Neuronal stem cell (in vitro differentiated cells): ENCODE measurements at regions not wholly inside any gene's neighbourhood (a gene's known extent, or its start where the extent isn't known, plus 50 kb on each side); places are given as distances from the start of the nearest gene placed in this dataset.

ENCODE experiments used
- DNase-seq: peaks from one replicate; pipeline ENCODE4 v3.0.0-alpha.2; 2013; ENCODE audit warnings: low spot score
- H2AFZ ChIP-seq: one replicate; pipeline ENCODE4 v1.6.1; 2013; ENCODE audit warnings: mild to moderate bottlenecking, low read length, inconsistent platforms
- H2AK5ac ChIP-seq: 2 replicates; pipeline ENCODE4 v1.6.1; 2013; ENCODE audit warnings: low read depth, mild to moderate bottlenecking, inconsistent platforms, low read length, moderate library complexity, mixed read lengths
- H2BK120ac ChIP-seq: 2 replicates; pipeline ENCODE4 v1.6.1; 2013; ENCODE audit warnings: low read depth, mild to moderate bottlenecking, inconsistent platforms, low read length, moderate library complexity, mixed read lengths
- H2BK12ac ChIP-seq: one replicate; pipeline ENCODE4 v1.6.1; 2013; ENCODE audit warnings: low read length, inconsistent platforms
- H2BK15ac ChIP-seq: 2 replicates; pipeline ENCODE4 v1.6.1; 2013; ENCODE audit warnings: mild to moderate bottlenecking, low read length, inconsistent platforms, mixed read lengths
- H2BK5ac ChIP-seq: one replicate; pipeline ENCODE4 v1.6.1; 2013; ENCODE audit warnings: inconsistent platforms, mild to moderate bottlenecking, low read length, moderate library complexity
- H3K14ac ChIP-seq: one replicate; pipeline ENCODE4 v1.6.1; 2013; ENCODE audit warnings: low read length, inconsistent platforms
- H3K18ac ChIP-seq: 2 replicates; pipeline ENCODE4 v1.6.1; 2013; ENCODE audit warnings: low read length, inconsistent platforms
- H3K23ac ChIP-seq: 2 replicates; pipeline ENCODE4 v1.6.1; 2013; ENCODE audit warnings: low read depth, mild to moderate bottlenecking, mixed read lengths, low read length, inconsistent platforms; ENCODE audit not compliant: poor library complexity
- H3K27ac ChIP-seq: replicated peaks from 3 replicates; pipeline ENCODE4 v1.5.1; 2013; ENCODE audit warnings: low read length, inconsistent platforms
- H3K27me3 ChIP-seq, 3 experiments: 2 replicates each; pipeline ENCODE4 v1.6.1; 2013; ENCODE audit warnings: low read length in 3 of 3, mild to moderate bottlenecking in 2 of 3, inconsistent platforms in 1 of 3, low read depth in 1 of 3, mixed read lengths in 1 of 3, moderate library complexity in 1 of 3; ENCODE audit not compliant: control insufficient read depth in 3 of 3, insufficient read depth in 3 of 3
- H3K36me3 ChIP-seq, 2 donors: replicated peaks in 1 of 2; 2 replicates each; pipeline ENCODE4 v1.6.1; 2013; ENCODE audit warnings: low read length in 2 of 2; ENCODE audit not compliant: control insufficient read depth in 2 of 2, insufficient read depth in 2 of 2
- H3K4ac ChIP-seq: 2 replicates; pipeline ENCODE4 v1.6.1; 2013; ENCODE audit warnings: inconsistent platforms, mild to moderate bottlenecking, low read length, moderate library complexity
- H3K4me1 ChIP-seq, 2 donors: 1 replicate in 1 of 2; 2 replicates in 1 of 2; pipeline ENCODE4 v1.6.1; 2013; ENCODE audit warnings: low read length in 2 of 2, low read depth in 1 of 2; ENCODE audit not compliant: control insufficient read depth in 2 of 2, insufficient read depth in 1 of 2
- H3K4me2 ChIP-seq: one replicate; pipeline ENCODE4 v1.6.1; 2013; ENCODE audit warnings: mild to moderate bottlenecking, low read length, inconsistent platforms; ENCODE audit not compliant: insufficient read depth, poor library complexity, severe bottlenecking
- H3K4me3 ChIP-seq, 2 donors: 2 replicates each; pipeline ENCODE4 v1.5.1; 2013; ENCODE audit warnings: low read length in 2 of 2, mild to moderate bottlenecking in 2 of 2, inconsistent platforms in 1 of 2, moderate library complexity in 1 of 2
- H3K79me1 ChIP-seq: one replicate; pipeline ENCODE4 v1.6.1; 2013; ENCODE audit warnings: low read depth, mild to moderate bottlenecking, inconsistent platforms, low read length, moderate library complexity
- H3K9ac ChIP-seq: one replicate; pipeline ENCODE4 v1.6.1; 2013; ENCODE audit warnings: mild to moderate bottlenecking, low read depth, low read length, inconsistent platforms; ENCODE audit not compliant: poor library complexity
- H3K9me3 ChIP-seq, 2 donors: replicated peaks in 1 of 2; 2 replicates each; pipeline versions ENCODE3 to v1.6.1; 2013; ENCODE audit warnings: low read length in 2 of 2, mild to moderate bottlenecking in 2 of 2, inconsistent platforms in 1 of 2, low read depth in 1 of 2, mixed read lengths in 1 of 2, moderate library complexity in 1 of 2; ENCODE audit not compliant: control insufficient read depth in 2 of 2, insufficient read depth in 1 of 2
- H4K8ac ChIP-seq: one replicate; pipeline ENCODE4 v1.6.1; 2013; ENCODE audit warnings: low read depth, mild to moderate bottlenecking, inconsistent platforms, low read length, moderate library complexity
- H4K91ac ChIP-seq: one replicate; pipeline ENCODE4 v1.6.1; 2013; ENCODE audit warnings: low read length, low read depth, mild to moderate bottlenecking, inconsistent platforms; ENCODE audit not compliant: poor library complexity
- WGBS, 2 donors: extraction: QIAGEN DNeasy Blood & Tissue Kit; methylation state at CpG; one replicate each; pipeline ENCODE4 v1.1.7; 2013; ENCODE audit warnings: missing lambda C conversion rate in 2 of 2, mixed read lengths in 1 of 2; ENCODE audit not compliant: insufficient read length in 2 of 2, insufficient replicate concordance in 1 of 2; ENCODE audit errors: extremely low coverage in 2 of 2; 5-methylcytosine and 5-hydroxymethylcytosine counted together

- no peak overlapping the region for H3K27ac ChIP-seq
- no peak overlapping the region for H3K4me2 ChIP-seq
- H3K36me3 ChIP-seq = no peaks in the 10 kb centered on the region
- H3K9ac ChIP-seq = no peak overlapping the region
- H3K4ac ChIP-seq = no peak overlapping the region
- H2AK5ac ChIP-seq = no peak overlapping the region
- H4K91ac ChIP-seq = no peak overlapping the region
- no peak overlapping the region for H2BK120ac ChIP-seq
- H3K79me1 ChIP-seq = no peaks in the 10 kb centered on the region
- no peak for DNase-seq
- H3K9me3 ChIP-seq = no peaks in the 10 kb centered on the region
- H3K27me3 ChIP-seq = no peaks in the 10 kb centered on the region
- no peak overlapping the region for H2BK5ac ChIP-seq
- no peak overlapping the region for H3K18ac ChIP-seq
- WGBS, 2 donors = no CpG with 5 or more reads among the region's 2 CpGs
- peaks cover 0 to 7% of the 10 kb centered on the region in 2 donors for H3K4me1 ChIP-seq
- H2BK12ac ChIP-seq = no peak overlapping the region
- H4K8ac ChIP-seq = no peak overlapping the region
- H2BK15ac ChIP-seq = no peak overlapping the region
- no peak overlapping the region for H3K4me3 ChIP-seq
- H3K14ac ChIP-seq = no peak overlapping the region
- no peak overlapping the region for H2AFZ ChIP-seq
- H3K23ac ChIP-seq = no peak overlapping the region
These were observed 126.4 kb upstream of the MDFIC start for GRCh38 chr7:114795475-114795874.

- Histone ChIP-seq H3K14ac (no peak overlapping the region), H2BK120ac (no peak overlapping the region), H3K9me3 (no peaks in the 10 kb centered on the region), H3K27ac (no peak overlapping the region), H2AK5ac (no peak overlapping the region), H4K8ac (no peak overlapping the region), H2BK5ac (no peak overlapping the region), H3K9ac (no peak overlapping the region), H2AFZ (no peak overlapping the region), H3K4me1 (no peaks in the 10 kb centered on the region), H2BK15ac (no peak overlapping the region), H3K36me3 (no peaks in the 10 kb centered on the region), H3K4me3 (no peak overlapping the region), H2BK12ac (no peak overlapping the region), H3K4ac (no peak overlapping the region), H3K18ac (no peak overlapping the region), H3K4me2 (no peak overlapping the region), H4K91ac (no peak overlapping the region), H3K23ac (no peak overlapping the region), H3K79me1 (no peaks in the 10 kb centered on the region), H3K27me3 (no peaks in the 10 kb centered on the region)
- DNase-seq = no peak
- WGBS, 2 donors = no CpG with 5 or more reads among the region's 4 CpGs
These were observed 122.3 kb upstream of the MDFIC start for GRCh38 chr7:114799628-114800028.

GRCh38 chr7:114802632-114803031 lies 119.3 kb upstream of the MDFIC start:
- Histone ChIP-seq H3K79me1 (no peaks in the 10 kb centered on the region), H3K27me3 (no peaks in the 10 kb centered on the region), H3K4me3 (no peak overlapping the region), H2BK5ac (no peak overlapping the region), H2BK15ac (no peak overlapping the region), H3K9ac (no peak overlapping the region), H3K4ac (no peak overlapping the region), H2AFZ (no peak overlapping the region), H2BK12ac (no peak overlapping the region), H4K91ac (no peak overlapping the region), H3K4me1 (no peaks in the 10 kb centered on the region), H3K36me3 (no peaks in the 10 kb centered on the region), H3K9me3 (no peaks in the 10 kb centered on the region), H3K4me2 (no peak overlapping the region), H2BK120ac (no peak overlapping the region), H4K8ac (no peak overlapping the region), H2AK5ac (no peak overlapping the region), H3K14ac (no peak overlapping the region), H3K18ac (no peak overlapping the region), H3K27ac (no peak overlapping the region), H3K23ac (no peak overlapping the region)
- WGBS, 2 donors = no CpG with 5 or more reads among the region's 4 CpGs
- no peak for DNase-seq

GRCh38 chr7:114806590-114807162 lies 115.2 kb upstream of the MDFIC start:
- no CpG with 5 or more reads among the region's 2 CpGs for WGBS, 2 donors
- H3K18ac ChIP-seq = no peak overlapping the region
- no peak overlapping the region for H2AFZ ChIP-seq
- no peaks in the 10 kb centered on the region for H3K9me3 ChIP-seq
- H3K9ac ChIP-seq = no peak overlapping the region
- no peak overlapping the region for H3K4me2 ChIP-seq
- no peak overlapping the region for H3K14ac ChIP-seq
- H2BK5ac ChIP-seq = no peak overlapping the region
- H3K36me3 ChIP-seq = no peaks in the 10 kb centered on the region
- H3K79me1 ChIP-seq = no peaks in the 10 kb centered on the region
- H2BK15ac ChIP-seq = no peak overlapping the region
- H2AK5ac ChIP-seq = no peak overlapping the region
- H4K91ac ChIP-seq = no peak overlapping the region
- no peak overlapping the region for H2BK120ac ChIP-seq
- no peak overlapping the region for H3K4ac ChIP-seq
- H2BK12ac ChIP-seq = no peak overlapping the region
- no peaks in the 10 kb centered on the region for H3K27me3 ChIP-seq
- no peak overlapping the region for H4K8ac ChIP-seq
- DNase-seq = no peak
- no peak overlapping the region for H3K4me3 ChIP-seq
- no peaks in the 10 kb centered on the region for H3K4me1 ChIP-seq
- no peak overlapping the region for H3K27ac ChIP-seq
- H3K23ac ChIP-seq = no peak overlapping the region
